ENCODE measurements at regions not wholly inside any gene's neighbourhood (a gene's known extent, or its start where the extent isn't known, plus 50 kb on each side); places are given as distances from the start of the nearest gene placed in this dataset.

DNA sequence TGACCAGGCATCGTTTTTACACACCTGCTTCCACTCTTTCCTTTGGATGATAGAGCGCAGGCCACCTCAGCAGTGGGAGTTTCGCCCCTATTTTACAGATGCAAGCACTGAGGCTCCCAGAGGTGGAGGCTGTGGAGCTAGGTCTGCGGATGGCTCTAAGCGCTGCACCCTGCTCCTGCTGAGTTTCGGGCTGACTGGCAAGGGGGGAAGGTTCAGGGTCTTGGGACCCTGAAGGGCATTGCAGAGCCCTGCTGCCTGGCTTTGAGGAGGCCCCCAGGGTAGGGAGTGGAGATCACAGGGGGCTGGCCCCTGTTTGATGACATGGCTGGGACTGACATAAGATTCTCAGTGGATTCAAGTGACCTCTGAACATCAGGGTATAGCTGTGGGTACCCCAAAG, 62.8 kb upstream of the NKX1-1 start:
- TF ChIP-seq, protein P1, sequence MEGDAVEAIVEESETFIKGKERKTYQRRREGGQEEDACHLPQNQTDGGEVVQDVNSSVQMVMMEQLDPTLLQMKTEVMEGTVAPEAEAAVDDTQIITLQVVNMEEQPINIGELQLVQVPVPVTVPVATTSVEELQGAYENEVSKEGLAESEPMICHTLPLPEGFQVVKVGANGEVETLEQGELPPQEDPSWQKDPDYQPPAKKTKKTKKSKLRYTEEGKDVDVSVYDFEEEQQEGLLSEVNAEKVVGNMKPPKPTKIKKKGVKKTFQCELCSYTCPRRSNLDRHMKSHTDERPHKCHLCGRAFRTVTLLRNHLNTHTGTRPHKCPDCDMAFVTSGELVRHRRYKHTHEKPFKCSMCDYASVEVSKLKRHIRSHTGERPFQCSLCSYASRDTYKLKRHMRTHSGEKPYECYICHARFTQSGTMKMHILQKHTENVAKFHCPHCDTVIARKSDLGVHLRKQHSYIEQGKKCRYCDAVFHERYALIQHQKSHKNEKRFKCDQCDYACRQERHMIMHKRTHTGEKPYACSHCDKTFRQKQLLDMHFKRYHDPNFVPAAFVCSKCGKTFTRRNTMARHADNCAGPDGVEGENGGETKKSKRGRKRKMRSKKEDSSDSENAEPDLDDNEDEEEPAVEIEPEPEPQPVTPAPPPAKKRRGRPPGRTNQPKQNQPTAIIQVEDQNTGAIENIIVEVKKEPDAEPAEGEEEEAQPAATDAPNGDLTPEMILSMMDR (IDR thresholded peaks at IDR 0.05): no peak
- TF ChIP-seq POLR2A (IDR thresholded peaks at IDR 0.05): no peak
